ENCODE measurements at regions not wholly inside any gene's neighbourhood (a gene's known extent, or its start where the extent isn't known, plus 50 kb on each side); places are given as distances from the start of the nearest gene placed in this dataset.
A peak's percentile ranks its signal among the peaks of the same experiment; 100 is the strongest.
"Not testable (repeated sequence)": the region's sequence is repeated elsewhere in the genome, so short reads cannot be mapped to it uniquely, and the experiment has no call there.

DNA sequence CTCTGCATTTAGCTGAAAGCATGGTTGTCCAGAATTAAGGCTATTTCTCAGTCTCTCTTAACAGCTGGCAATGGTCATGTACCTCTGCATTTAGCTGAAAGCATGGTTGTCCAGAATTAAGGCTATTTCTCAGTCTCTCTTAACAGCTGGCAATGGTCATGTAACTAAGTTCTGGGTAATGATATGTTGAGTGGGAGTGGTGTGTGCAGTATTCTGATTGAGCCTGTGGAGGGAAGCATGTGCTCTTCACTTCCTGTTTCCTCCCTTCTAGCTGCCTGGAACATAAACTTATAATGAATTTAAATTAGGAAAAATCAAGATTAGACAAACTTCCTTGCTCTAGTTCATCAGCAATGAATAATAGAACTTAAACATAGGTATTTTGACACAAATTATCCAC is 168.5 kb downstream of the MBL2 start:
- not testable (repeated sequence) for DNase-seq (ENCODE audit: low read depth)

DNA sequence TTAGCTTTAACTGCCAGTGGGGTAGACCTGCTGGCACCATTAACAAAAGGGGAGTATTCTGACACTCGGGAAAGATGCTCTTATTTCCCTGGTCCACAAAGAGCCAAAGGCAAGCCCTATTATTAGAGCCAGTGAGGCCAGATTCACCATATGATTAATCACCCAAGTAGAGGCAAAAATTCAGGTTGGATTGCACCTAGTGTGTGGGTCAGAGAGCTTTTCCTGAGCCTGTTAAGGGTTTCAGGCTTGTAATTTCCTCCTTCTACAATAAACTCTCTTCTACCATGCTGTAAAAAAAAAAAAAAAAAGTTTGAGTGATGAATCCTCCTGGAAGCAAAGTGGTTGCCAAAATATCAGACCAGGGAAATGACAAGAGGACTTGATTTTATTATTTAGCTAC is 163.5 kb downstream of the MBL2 start:
- no peak for DNase-seq (ENCODE audit: low read depth)

DNA sequence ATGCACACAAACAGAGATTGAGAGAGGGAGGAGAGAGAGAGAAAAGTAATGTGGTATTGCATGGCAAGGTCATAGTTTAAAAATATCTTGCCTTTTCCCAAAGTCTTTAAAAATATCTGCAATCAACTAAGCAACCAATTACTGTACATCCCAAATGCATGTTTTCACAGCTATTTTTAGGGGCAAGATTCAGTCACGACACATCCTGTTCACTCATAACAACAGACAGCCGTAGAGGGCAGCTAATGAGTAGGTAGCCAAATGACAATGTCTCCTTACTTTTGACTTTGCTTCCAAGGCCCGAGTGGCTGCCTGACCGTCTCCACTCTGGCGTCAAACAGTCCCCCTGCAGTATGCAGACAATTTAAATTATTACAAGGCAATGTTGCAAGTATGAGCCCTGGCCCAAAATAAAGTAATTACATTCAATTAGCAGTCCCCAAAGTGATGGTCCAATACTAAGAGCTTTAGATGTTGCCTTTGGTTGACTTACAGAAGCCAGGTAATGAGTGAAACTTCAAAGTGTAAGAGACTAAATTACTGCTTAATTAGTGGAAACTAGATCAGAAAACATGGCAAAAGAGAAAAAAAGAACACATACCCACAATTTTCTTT is 162.9 kb downstream of the MBL2 start:
- no peak for DNase-seq (ENCODE audit: low read depth)

DNA sequence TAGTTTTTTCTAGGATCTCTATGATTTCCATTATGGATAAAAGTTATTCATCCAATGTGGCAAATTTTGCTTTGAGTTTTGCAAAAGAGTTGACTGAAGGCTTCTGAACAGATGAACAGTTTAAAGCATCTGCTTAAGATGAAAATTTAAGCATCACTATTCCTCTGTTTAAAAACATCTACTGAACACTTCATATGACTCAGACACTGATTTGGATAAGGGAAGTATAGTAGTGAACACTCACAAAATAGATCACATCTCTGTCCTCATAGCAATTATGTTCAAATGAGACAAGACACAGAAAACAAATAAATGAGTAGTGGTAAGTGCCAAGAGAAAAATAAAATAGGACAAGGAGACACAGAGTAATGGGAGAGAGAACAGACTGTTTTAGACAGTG is 157.3 kb downstream of the MBL2 start:
- DNase-seq (ENCODE audit: low read depth): no peak

DNA sequence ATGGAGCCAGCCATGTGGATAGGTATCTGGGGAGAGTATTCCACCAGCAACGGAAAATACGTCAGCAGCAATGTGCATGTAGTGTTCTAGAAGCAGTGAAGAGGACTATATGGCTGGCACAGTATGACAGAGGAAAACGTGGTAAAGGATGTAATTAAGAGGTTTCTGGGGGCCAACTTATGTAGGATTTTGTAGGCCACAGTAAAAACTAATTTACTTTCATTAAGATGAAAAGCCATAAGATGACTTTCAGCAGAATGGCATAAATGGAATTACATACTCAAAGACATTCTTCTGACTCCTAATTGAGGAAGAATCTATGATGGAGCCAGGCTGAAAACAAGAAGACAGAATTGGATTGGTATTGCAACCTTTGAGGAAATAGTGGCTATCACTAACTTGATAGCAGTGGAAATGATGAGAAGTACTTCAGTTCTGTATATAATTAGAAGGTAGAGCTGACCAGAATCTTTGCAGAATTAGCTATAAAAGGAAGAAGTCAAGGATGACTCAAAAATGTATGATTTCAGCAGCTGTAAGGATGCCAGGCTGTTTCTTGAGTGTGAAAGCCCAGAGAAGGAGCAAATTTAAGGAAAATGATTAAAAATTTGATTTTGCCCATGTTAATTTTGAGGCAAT is 156.7 kb downstream of the MBL2 start:
- DNase-seq (ENCODE audit: low read depth): no peak

DNA sequence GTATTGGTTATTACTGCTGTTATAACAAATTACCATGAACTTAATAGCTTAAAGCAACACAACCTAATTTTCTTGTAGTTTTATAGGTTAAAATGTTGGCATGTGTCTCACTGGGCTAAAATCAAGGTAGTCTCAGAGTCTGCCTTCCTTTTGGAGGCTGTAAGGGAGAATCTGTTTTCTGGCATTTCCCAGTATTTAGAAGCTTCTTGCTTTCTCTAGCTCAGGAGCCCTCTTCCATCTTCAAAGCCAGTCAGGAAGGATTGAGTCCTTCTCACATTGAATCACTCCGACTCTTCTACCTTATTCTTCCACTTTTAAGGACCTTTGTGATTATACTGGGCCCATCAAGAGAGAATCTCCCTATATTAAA is 156.2 kb downstream of the MBL2 start:
- no peak for DNase-seq (ENCODE audit: low read depth)

DNA sequence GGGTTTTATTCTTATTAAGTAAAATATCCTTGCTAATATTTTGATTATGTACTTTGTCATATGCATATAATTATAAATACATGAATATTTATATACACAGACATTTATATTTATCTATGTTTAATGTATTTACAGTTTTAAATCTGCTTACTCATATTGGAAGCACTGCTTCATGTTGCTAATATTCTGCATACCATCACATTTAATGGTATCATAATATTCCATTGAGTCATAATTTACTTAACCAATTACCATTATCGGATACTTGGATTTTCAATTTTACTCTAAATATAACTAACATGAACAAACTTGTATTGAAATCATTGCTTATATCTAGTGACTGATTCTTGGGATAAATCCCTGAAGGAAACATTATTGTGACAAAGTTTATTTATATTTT is 155.2 kb downstream of the MBL2 start:
- no peak for DNase-seq (ENCODE audit: low read depth)

DNA sequence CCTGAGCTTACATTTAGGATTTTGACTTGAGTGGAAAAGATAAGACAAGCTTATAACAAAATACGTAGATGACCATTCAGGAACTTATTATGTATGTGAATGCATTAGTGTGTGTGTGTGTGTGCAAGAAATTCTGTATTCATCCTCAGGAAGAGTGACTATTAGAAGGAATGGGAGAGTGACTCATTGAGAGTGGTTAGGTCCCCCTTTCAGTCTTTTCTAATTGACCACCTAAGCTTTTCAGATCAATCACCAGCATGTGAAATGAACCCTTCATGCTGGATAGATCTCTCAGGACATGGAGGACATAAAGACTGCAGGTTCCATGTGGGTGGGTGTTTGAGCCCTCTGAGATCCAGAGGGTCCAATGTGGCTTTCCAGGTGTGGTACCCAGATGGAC is 153.5 kb downstream of the MBL2 start:
- no peak for DNase-seq (ENCODE audit: low read depth)

DNA sequence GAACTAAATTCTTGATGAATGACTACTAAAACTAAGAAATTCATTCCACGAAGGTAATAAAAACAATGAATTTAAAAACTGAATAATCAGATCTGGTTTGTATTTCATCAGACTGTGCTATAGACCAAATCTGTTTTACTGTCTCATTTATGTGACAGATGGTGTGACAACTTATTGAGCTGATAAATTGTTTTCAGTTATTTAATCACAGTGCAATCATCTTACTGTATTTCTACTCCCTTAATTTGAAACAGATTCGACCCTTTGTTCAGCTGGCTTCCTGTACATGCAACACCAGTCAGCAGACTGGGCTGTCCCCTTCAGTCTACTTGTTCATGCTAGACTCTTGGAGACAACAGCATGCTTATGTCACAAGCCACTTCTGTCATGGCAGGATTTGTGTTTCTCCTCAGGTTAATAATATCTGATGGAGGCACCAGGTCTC is 150.9 kb downstream of the MBL2 start:
- no peak for DNase-seq (ENCODE audit: low read depth)

DNA sequence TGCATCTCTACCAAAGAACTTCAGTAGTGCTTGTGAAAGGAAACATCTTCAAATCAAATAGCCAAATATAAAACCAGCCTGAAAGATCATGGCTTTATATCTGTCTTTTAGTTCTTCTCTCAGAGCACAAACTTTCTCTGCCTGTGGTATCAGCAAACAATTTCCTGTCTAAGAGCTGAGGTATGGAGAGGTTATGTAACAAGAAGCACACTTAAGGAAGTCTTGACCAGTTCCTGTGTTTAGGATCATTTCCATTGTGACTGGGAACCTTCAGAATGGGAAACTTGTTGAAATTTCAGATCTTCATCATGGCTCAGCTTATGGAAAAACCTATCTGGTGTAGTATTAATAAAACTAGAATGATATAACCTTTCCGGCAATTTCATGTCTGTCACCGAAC is 148.8 kb downstream of the MBL2 start:
- no peak for DNase-seq (ENCODE audit: low read depth)

DNA sequence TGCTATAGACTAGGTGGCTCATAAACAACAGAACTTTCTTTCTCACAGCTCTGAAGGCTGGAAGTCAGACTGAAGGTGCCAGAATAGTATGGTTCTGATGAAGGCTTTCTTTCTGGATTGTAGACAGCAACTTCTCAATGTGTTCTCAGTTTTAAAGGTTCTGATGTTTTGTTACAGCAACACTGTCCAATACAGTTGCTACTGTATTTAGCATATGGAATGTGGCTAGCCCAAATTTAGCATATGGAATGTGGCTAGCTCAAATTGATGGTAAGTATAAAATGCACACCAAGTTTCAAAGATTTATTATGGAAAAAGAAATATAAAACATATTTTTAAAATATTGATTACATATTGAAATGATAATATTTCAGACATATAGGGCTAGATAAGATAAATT is 145.3 kb downstream of the MBL2 start:
- DNase-seq (ENCODE audit: low read depth): no peak

DNA sequence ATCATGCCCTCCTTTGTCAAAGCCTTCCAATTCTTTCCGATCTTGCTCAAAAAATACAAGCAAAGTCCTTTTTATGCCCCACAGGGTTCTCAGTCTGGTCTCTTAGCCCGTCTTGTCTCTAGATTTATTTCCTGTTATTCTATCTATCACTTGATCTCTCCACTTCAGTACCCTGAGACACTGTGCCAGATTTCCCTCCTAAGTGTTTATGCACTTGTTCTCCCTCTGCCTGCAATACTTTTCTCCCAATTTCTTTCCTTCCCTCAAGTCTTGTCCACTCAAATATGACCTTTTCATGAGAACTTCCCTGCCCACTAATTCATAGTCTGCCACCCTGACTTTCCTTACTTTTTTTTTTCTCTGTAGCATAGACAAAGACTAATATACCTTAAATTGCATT is 141.4 kb downstream of the MBL2 start:
- no peak for DNase-seq (ENCODE audit: low read depth)

DNA sequence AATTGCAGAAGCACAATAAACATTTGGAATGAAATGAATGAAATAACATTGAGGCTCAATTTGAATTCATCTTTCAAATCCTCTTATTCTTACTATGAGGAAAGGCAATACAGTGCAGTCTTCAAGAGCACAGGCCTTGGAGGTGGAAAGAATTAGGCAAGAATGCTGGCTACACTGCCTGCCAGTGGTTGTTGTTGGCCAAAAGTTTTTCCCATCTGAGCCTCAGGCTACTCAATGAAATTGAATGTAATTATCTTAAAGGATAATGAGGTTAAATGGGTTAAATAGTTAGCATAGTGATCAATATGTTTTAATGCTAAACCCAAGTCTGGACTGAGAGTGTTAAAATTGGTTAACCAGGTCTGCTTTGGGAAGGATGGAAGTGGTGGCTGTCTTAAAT is 140.9 kb downstream of the MBL2 start:
- DNase-seq (ENCODE audit: low read depth): no peak

DNA sequence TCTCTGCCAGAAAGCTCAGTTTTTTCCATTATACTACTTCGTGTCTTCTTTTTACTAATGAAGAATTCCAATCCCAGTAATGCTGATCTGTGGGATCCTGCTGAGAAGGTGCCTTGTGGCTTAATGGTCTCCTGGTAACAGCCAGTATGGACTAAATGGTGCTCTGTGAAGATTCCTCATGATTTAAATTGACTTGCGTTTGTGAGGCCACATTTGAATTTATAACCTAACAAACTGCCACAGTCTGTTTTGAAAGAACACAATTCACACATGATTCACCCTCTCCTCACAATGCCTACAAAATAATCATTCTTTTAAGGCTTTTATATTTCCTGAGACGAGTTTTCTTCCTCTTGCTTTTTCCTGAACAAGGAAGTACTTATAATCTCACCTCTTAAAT is 140.0 kb downstream of the MBL2 start:
- no peak for DNase-seq (ENCODE audit: low read depth)

DNA sequence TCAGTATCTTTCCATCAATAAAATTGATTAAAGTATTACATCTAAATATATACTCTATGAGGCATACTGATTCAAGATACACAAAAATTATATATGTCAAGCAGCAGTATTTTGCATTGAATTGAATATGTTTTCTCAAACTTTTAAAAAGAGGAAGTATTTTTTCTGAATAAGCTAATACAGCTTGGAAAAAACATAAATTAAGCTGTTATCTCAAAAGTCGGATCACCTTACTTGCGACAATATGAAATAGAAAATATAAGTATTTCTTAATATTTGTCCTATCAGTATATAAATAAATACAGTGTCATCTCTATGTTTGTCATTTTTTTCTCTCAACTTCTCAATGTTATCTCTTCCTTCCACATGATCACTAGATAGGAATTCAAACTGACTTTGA is 139.3 kb downstream of the MBL2 start:
- no peak for DNase-seq (ENCODE audit: low read depth)

DNA sequence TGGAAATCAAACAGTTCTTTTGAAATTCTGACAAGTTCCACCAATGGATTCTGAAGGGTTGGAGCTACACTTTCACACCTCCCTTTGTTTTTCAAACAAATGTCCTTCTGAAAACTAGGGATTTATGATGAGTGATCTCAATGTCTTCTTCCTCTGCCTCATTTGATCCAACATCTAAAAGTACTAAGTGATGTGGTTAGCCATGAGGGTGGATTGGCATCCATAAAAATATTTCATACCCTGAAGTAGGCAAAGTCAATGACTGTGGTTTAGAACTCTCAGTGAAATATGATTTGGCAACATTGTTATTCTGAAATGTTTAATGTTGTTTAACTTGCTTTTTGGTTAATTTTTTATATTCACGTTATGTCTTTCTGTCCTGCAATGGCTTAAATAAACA is 136.9 kb downstream of the MBL2 start:
- no peak for DNase-seq (ENCODE audit: low read depth)

DNA sequence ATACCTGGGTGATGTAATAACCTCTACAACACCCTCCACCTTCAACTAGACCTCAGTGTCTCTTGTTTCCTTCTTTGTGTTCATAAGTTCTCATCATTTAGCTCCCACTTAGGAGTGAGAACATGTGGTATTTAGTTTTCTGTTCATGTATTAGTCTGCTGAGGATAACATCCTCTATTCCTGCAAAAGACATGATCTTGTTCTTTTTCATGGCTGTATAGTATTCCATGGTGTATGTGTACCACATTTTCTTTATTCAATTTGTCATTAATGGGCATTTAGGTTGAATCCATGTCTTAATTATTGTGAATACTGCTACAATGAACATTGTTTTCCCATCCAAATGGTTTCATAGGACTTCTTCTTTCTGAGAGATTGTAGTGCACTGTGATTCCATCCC is 135.7 kb downstream of the MBL2 start:
- no peak for DNase-seq (ENCODE audit: low read depth)

DNA sequence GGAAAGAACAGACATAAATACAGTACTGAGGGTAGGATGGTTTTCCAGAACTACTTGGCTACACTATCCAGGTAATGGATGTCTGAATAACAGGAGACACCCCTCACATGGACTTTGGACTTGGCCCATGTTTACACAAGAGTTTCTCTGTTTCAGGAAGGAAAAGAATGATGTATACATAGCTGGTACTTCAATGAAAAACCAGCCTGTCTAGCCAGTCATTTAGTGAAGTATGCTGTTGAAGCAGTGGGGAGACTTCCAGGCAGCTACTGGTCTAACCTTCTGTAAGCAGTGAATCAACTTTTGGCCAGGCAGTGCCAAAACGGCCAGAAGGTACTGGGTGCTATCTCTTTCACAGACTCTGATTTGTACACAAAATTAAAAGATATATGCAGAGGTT is 135.0 kb downstream of the MBL2 start:
- no peak for DNase-seq (ENCODE audit: low read depth)

DNA sequence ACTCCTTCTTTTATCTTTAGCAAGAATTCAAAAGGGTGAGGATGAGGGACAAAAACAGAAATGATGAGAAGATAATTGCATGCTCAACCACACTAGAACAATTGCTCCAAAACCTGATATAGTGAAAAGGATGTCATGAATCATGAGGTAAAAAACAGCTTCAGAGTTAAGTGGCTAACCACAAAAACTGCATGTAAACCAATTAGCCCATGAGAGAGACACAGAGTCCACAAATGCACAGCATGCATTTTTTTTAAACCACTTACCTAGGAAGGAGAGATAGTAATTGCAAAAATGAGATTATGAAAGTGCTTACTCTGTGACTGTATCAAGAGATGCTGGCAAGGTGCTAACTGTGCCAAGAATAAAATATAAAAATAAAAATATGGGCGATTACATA is 132.9 kb downstream of the MBL2 start:
- DNase-seq (ENCODE audit: low read depth): no peak

DNA sequence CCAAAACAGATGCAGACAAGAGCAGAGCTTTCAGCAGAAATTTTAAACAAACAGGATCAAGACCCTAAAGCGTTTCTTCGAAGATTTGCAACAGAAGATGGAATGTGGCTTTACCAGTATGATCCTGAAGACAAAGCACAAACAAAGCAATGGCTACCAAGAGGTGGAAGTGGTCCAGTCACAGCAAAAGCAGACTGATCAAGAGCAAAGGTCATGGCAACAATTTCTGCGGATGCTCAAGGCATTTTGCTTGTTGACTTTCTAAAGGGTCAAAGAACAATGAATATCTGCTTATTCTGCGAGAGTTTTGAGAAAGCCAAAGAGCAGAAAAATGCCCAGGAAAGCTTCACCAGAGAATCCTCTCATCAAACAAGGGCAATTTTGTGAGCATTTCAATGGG is 130.4 kb downstream of the MBL2 start:
- DNase-seq (ENCODE audit: low read depth): no peak

DNA sequence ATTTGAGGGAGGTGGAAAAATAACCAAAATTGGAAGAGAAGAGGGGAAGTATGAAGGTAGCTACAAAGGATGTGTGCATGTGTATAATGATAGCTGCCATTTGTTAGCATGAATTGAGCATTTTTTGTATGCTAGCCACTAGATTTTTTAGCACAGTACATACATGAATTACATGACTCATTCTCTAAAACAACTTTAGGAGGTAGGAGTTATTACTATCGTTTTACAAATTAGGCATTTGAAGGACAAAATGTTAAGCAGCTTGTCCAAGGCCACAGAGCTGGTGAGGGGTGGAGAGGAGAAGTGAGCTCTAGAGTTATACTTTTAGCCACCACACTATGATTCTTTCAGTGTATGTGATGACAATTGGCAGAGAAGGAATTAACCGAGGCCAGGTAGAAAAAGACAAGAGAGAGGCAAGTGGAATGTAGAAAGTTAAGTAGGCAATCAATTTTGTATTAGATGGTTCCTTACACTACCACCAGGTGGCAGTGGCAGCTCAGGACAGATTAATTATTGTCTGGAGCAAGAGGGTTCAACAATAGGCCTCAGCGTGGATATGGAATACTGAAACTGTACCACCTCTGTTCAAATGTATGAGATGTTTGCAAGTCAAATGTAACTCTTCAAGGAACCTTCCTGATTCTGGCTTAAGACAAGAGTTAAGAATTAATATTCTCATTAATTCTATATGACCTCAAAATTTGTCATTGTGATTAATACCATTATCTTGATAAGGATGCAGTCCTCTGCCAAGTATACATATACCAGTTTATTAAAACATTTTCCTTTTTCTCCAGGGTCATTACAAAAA is 128.0 kb downstream of the MBL2 start:
- DNase-seq (ENCODE audit: low read depth): peak; percentile 1

DNA sequence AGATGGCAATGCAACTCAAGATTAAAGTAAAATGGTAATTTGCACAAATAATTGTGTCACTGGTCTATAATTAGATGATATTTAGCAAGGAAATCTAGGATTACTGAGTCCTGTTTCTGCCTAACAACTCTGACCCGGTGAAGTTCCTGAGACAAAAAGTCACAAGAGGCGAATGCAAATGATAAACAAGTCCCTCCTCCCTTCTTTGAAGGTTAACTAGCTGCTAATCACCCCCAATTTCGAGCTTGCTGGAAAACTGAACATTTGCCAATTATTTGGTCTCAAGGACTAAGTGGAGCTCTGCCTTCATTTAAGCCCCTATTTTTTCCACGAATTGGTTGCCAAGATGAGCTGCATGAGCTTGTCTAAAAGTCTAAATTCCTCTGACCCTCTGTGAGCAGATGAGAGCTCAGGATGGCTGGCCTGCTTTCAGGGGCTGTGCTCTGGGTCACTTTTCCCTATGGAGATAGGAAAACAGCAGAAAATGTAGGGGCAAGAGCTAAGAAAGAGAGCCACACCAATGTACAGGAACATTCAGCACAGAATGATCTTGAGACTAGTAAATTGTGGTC is 127.3 kb downstream of the MBL2 start:
- no peak for DNase-seq (ENCODE audit: low read depth)

DNA sequence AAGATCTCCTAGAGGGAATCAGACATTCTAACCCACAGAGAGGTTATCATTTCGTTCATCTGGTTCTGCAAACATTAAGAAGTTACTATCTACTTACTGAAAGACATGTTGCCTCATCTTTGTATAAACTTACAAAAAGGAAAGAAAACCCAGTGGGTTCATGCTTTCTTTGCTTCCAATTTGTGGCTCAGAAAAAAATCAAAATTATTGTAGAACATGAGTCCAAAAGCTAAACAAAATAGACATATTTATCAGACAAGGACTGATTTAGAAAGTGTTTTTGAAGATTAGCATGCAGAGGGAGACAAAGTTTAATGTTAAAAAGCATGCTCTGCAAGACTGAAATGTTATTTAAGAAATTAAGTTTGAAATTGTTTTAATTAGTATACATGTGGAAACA is 123.1 kb downstream of the MBL2 start:
- no peak for DNase-seq (ENCODE audit: low read depth)
